ENCODE measurements at regions not wholly inside any gene's neighbourhood (a gene's known extent, or its start where the extent isn't known, plus 50 kb on each side); places are given as distances from the start of the nearest gene placed in this dataset.

GRCh38 chr14:65815127-65815526 lies 402.6 kb downstream of the FUT8 start:
- TF ChIP-seq CTCF (IDR thresholded peaks at IDR 0.05), result no peak
- no peak for TF ChIP-seq POLR2A (IDR thresholded peaks at IDR 0.05)
- DNase-seq, result no peak
- Histone ChIP-seq H3K27me3 (no peaks in the 10 kb centered on the region), H3K9me3 (no peaks in the 10 kb centered on the region), H3K36me3 (no peaks in the 10 kb centered on the region), H3K4me1 (no peaks in the 10 kb centered on the region), H3K27ac (no peak overlapping the region), H3K4me3 (no peak overlapping the region)
- intact Hi-C loops (cut with DNase I; ENCODE audit: low total_unique reads), result no loop called here

- no peak overlapping the region for H3K27ac ChIP-seq
- TF ChIP-seq POLR2A (IDR thresholded peaks at IDR 0.05) (no peak), CTCF (IDR thresholded peaks at IDR 0.05) (no peak)
- intact Hi-C loops (cut with DNase I; ENCODE audit: low total_unique reads), result no loop called here
Observed at GRCh38 chr14:65817011-65817410, 404.5 kb downstream of the FUT8 start.

DNA sequence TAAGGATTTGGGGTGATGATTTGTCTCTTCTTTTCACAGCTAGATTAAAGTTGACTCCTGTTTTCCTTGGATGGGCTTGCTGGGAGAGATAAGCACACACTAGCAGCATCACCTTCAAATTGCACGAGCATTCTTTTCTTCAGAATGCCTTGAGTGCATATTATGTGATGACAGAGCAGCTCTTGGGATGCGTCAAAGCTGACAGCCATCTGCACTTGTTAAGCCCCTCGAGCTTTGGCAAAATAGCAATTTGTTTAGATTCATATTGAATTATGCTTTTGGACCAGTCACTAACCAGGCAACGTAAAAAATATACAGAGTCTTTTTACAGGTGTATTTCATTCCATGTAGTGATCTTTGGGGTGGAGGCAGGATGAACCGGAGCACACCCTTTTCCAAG lies 407.0 kb downstream of the FUT8 start:
- Histone ChIP-seq H3K4me1 (no peaks in the 10 kb centered on the region), H3K27me3 (no peaks in the 10 kb centered on the region), H3K27ac (no peak overlapping the region), H3K36me3 (no peaks in the 10 kb centered on the region), H3K9me3 (no peaks in the 10 kb centered on the region), H3K4me3 (no peak overlapping the region)
- TF ChIP-seq CTCF (IDR thresholded peaks at IDR 0.05) (no peak), POLR2A (IDR thresholded peaks at IDR 0.05) (no peak)
- intact Hi-C loops (cut with DNase I; ENCODE audit: low total_unique reads), result no loop called here
- no peak for DNase-seq

More at GRCh38 chr14:65817011-65817410, 404.5 kb downstream of the FUT8 start:
- no peaks in the 10 kb centered on the region for H3K36me3 ChIP-seq
- H3K9me3 ChIP-seq, result no peaks in the 10 kb centered on the region
- no peaks in the 10 kb centered on the region for H3K4me1 ChIP-seq
- H3K27me3 ChIP-seq, result no peaks in the 10 kb centered on the region
- H3K4me3 ChIP-seq, result no peak overlapping the region
- DNase-seq, result no peak

DNA sequence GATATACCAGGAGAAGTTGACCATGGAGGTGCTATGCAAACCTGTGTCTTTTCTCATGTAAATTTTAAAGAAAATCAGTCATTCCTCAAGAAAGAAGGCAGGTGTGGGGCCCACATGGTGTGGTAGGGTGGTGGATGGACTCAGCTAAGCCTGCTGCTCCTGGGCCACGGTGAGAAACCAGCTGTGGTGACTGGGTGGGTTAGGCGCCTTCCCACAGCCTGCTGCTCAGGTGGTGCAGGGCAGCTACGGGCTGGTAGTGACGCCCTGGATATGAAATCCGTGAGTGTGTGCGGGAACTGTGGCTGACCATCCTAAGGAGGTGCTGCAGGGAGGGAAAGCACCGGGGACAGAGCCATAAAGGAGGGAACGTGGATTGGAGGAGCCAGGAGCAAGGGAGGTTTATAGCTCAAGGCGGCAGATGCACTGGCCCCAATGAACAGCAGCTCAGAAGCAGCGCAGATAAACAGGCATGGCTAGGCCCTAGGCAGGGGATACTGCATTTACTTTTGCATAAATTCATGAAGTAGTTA lies 408.8 kb downstream of the FUT8 start:
- TF ChIP-seq POLR2A (IDR thresholded peaks at IDR 0.05), result no peak
- no peak for TF ChIP-seq CTCF (IDR thresholded peaks at IDR 0.05)
- H3K4me1 ChIP-seq, result no peaks in the 10 kb centered on the region
- no peak overlapping the region for H3K27ac ChIP-seq
- H3K36me3 ChIP-seq, result no peaks in the 10 kb centered on the region
- no peaks in the 10 kb centered on the region for H3K9me3 ChIP-seq
- DNase-seq, result no peak
- intact Hi-C loops (cut with DNase I; ENCODE audit: low total_unique reads), result loop anchor here (10.0 kb wide), 2 partner anchors 406 to 656 kb away; partner anchors contain the start of gene FUT8
- no peak overlapping the region for H3K4me3 ChIP-seq
- H3K27me3 ChIP-seq, result no peaks in the 10 kb centered on the region

DNA sequence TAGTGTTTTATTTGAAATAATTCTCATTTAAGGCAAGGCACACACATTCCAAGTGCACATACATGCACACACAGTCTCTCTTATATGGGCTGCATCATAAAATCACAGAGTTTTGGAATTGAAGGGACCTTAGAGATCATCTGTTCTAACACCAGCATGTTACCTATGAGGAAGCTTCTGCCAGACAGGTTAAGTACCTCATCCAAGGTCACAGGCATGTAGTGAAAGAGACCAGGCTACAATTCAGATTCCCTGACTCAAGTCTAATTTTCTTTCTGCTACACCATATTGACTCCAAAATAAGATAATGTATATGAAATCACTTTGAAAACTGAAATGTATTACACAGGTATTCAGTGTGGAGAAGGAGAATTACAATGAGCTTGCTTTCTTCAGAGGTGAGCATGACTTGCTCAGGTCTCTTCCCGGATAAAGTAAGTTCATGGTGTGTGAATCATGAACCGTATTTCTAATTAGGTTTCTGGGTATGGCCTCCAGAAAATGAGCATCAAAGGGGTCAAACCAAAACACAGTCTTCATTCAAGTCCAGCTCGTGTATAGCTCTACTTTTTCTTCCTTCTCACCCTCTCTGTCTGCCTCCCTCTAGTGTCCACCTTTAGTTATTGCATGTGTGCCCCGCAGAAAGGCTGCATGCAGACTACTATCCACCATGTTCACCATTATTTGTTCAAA lies 411.9 kb downstream of the FUT8 start:
- Histone ChIP-seq H3K4me1 (no peaks in the 10 kb centered on the region), H3K27ac (no peak overlapping the region), H3K36me3 (no peaks in the 10 kb centered on the region), H3K27me3 (no peaks in the 10 kb centered on the region), H3K4me3 (no peak overlapping the region), H3K9me3 (no peaks in the 10 kb centered on the region)
- intact Hi-C loops (cut with DNase I; ENCODE audit: low total_unique reads), result loop anchor here (10.0 kb wide), 2 partner anchors 410 to 660 kb away; partner anchors contain the start of gene FUT8
- TF ChIP-seq CTCF (IDR thresholded peaks at IDR 0.05) (peak; percentile 78 to 87 (median 83)), POLR2A (IDR thresholded peaks at IDR 0.05) (no peak)
- peak; percentile 35 to 43 for DNase-seq

Measured in uterus (tissue), 3 donors.